Panc1 (cell line): ENCODE measurements at regions not wholly inside any gene's neighbourhood (a gene's known extent, or its start where the extent isn't known, plus 50 kb on each side); places are given as distances from the start of the nearest gene placed in this dataset.
"Not testable (repeated sequence)": the region's sequence is repeated elsewhere in the genome, so short reads cannot be mapped to it uniquely, and the experiment has no call there.

Experiments used
- ATAC-seq: fragments of 200-7000 bp; cut with Tn5 transposase; 2 replicates; pipeline ENCODE4 v1.9.1; 2020; ENCODE audit warnings: mild to moderate bottlenecking, moderate library complexity
- BruUV-seq: library from RNA; stranded (reverse); fragments of 400-500 nt; replicated peaks from 2 replicates; lab custom pipeline; 2021; lab: Mats Ljungman, UMichigan
- CTCF ChIA-PET: fragments of 300-600 bp; sonication (Branson Sonifier 250); formaldehyde crosslinking; loops from one replicate; lab custom pipeline; 2022; ENCODE audit warnings: antibody characterized with exemption; lab: Charles Lee
- POLR2A ChIA-PET: fragments of 300-600 bp; sonication (Branson Sonifier 250); formaldehyde crosslinking; loops from one replicate; lab custom pipeline; 2022; ENCODE audit warnings: antibody characterized with exemption; lab: Charles Lee
- DNase-seq: peaks from one replicate; pipeline ENCODE4 v3.0.0-alpha.2; 2010; ENCODE audit warnings: low read depth, low spot score
- H3K27ac ChIP-seq: 2 replicates; pipeline ENCODE4 v1.5.1; 2011; ENCODE audit warnings: mild to moderate bottlenecking, low read length, inconsistent platforms
- H3K27me3 ChIP-seq: fragments of 200-500 bp; sonication (Bioruptor generic); 2 replicates; pipeline ENCODE4 v1.6.0; 2014; ENCODE audit warnings: low read length, inconsistent platforms; ENCODE audit not compliant: control insufficient read depth, insufficient read depth
- H3K36me3 ChIP-seq: fragments of 200-500 bp; sonication (Bioruptor generic); 2 replicates; pipeline ENCODE4 v1.5.1; 2014; ENCODE audit warnings: inconsistent platforms, mild to moderate bottlenecking, low read length, moderate library complexity; ENCODE audit not compliant: control insufficient read depth, insufficient read depth
- H3K4me1 ChIP-seq: 2 replicates; pipeline ENCODE4 v1.5.1; 2011; ENCODE audit warnings: inconsistent platforms, mild to moderate bottlenecking, low read length, moderate library complexity; ENCODE audit not compliant: control insufficient read depth, insufficient read depth
- H3K4me3 ChIP-seq, 2 experiments: 2 replicates each; pipeline ENCODE4 v1.5.1; 2011 to 2012; ENCODE audit warnings: low read depth in 2 of 2, low read length in 2 of 2, mild to moderate bottlenecking in 2 of 2, inconsistent platforms in 1 of 2, moderate library complexity in 1 of 2
- H3K9me3 ChIP-seq: fragments of 200-500 bp; sonication (Bioruptor generic); 2 replicates; pipeline ENCODE4 v1.5.1; 2014; ENCODE audit warnings: low read depth, mild to moderate bottlenecking, inconsistent platforms, low read length, moderate library complexity; ENCODE audit not compliant: control insufficient read depth, insufficient read depth
- POLR2AphosphoS5 ChIP-seq: IDR thresholded peaks from 2 replicates; pipeline ENCODE4 v1.6.1; 2012; ENCODE audit warnings: mild to moderate bottlenecking, low read depth, low read length, moderate library complexity
- REST ChIP-seq, 2 experiments: IDR thresholded peaks; 2 replicates each; pipeline ENCODE4 v1.6.1; 2011 to 2012; ENCODE audit warnings: low read depth in 2 of 2, control low read depth in 1 of 2, low read length in 1 of 2, mild to moderate bottlenecking in 1 of 2, moderate library complexity in 1 of 2; ENCODE audit not compliant: insufficient read depth in 1 of 2
- SIN3A ChIP-seq: IDR thresholded peaks from 2 replicates; pipeline ENCODE4 v1.6.1; 2012; ENCODE audit warnings: low read depth, mild to moderate bottlenecking, low read length, moderate library complexity, borderline replicate concordance; ENCODE audit not compliant: insufficient read depth
- TCF7L2 ChIP-seq: IDR thresholded peaks from 2 replicates; pipeline ENCODE4 v1.6.1; 2011; ENCODE audit warnings: mild to moderate bottlenecking, low read depth, low read length, inconsistent platforms
- in situ Hi-C: cut with HindIII; loops from 2 replicates; pipeline ENCODE4 v1.10.0; 2016; ENCODE audit warnings: low sequenced_read_pairs, low pct_unique_long_range_greater_than_20kb
- intact Hi-C: fragments of 100-400 bp; cut with micrococcal nuclease; formaldehyde crosslinking; loops from one replicate; pipeline ENCODE4 v1.10.0; 2022; ENCODE audit not compliant: unreplicated experiment
- TF ChIP-seq, protein P1 (sequence below): fragments of 450-650 bp; IDR thresholded peaks from 2 replicates; pipeline ENCODE4 v1.5.1; 2017; ENCODE audit warnings: mild to moderate bottlenecking

DNA sequence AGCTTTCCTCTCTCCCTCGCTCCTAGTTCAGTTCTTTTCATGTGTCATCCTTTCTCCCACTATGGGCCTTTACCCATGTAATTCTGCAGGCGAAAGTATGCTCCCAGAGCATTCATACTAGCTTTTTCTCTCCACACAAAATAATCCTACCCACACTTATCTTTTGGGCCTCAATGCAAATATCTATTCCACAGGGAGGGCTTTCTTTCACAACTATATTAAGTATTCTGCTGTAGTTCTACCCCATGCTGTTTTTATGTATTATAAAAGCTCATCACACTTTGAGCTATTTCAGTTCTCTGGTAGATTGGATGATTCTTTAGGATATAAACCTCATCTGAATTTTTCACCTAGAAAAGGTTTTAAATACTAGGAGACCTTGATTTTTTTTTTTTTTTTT, 774.6 kb upstream of the CRIM1 start:
- POLR2A ChIA-PET: interaction anchor here (0.5 kb wide), 1 partner anchor 1481 kb away, joined by 7 read pairs; no protein-coding TSS in a partner anchor

DNA sequence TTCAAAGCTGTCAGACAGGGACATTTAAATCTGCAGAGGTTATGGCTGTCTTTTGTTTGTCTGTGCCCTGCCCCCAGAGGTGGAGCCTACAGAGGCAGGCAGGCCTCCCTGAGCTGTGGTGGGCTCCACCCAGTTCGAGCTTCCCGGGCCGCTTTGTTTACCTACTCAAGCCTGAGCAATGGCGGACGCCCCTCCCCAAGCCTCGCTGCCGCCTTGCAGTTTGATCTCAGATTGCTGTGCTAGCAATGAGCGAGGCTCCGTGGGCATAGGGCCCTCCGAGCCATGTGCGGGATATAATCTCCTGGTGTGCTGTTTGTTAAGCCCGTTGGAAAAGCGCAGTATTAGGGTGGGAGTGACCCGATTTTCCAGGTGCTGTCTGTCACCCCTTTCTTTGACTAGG, 787.0 kb upstream of the CRIM1 start:
- H3K4me3 ChIP-seq, in situ Hi-C loops, H3K27ac ChIP-seq, H3K4me1 ChIP-seq, BruUV-seq, H3K36me3 ChIP-seq, intact Hi-C loops, ATAC-seq, H3K27me3 ChIP-seq, H3K9me3 ChIP-seq, CTCF ChIA-PET, POLR2A ChIA-PET, DNase-seq: not testable (repeated sequence)

More for the DNA sequence above, 774.6 kb upstream of the CRIM1 start:
- no peaks in the 10 kb centered on the region for H3K27me3 ChIP-seq
- DNase-seq: no peak
- H3K36me3 ChIP-seq: no peaks in the 10 kb centered on the region
- H3K4me1 ChIP-seq: no peaks in the 10 kb centered on the region
- no peak overlapping the region for H3K4me3 ChIP-seq
- no TSS peak for BruUV-seq
- in situ Hi-C loops (no loop called here), intact Hi-C loops (no loop called here)
- ATAC-seq: no peak
- H3K9me3 ChIP-seq: peaks cover 6% of the 10 kb centered on the region
- no peak overlapping the region for H3K27ac ChIP-seq
- CTCF ChIA-PET: no interaction called here
- TF ChIP-seq TCF7L2 (no peak), REST (IDR thresholded peaks at IDR 0.05; ENCODE audit: insufficient read depth in 1 of 2, low read depth in 2 of 2, low read length in 1 of 2) (no peak), POLR2AphosphoS5 (no peak), SIN3A (no peak)
- TF ChIP-seq, protein P1, sequence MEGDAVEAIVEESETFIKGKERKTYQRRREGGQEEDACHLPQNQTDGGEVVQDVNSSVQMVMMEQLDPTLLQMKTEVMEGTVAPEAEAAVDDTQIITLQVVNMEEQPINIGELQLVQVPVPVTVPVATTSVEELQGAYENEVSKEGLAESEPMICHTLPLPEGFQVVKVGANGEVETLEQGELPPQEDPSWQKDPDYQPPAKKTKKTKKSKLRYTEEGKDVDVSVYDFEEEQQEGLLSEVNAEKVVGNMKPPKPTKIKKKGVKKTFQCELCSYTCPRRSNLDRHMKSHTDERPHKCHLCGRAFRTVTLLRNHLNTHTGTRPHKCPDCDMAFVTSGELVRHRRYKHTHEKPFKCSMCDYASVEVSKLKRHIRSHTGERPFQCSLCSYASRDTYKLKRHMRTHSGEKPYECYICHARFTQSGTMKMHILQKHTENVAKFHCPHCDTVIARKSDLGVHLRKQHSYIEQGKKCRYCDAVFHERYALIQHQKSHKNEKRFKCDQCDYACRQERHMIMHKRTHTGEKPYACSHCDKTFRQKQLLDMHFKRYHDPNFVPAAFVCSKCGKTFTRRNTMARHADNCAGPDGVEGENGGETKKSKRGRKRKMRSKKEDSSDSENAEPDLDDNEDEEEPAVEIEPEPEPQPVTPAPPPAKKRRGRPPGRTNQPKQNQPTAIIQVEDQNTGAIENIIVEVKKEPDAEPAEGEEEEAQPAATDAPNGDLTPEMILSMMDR: no peak

- no peak for ATAC-seq
- POLR2A ChIA-PET: no interaction called here
- no peaks in the 10 kb centered on the region for H3K27me3 ChIP-seq
- no peak for DNase-seq
- H3K36me3 ChIP-seq: no peaks in the 10 kb centered on the region
- intact Hi-C loops (no loop called here), in situ Hi-C loops (no loop called here)
- no peak overlapping the region for H3K27ac ChIP-seq
- CTCF ChIA-PET: no interaction called here
- no peak overlapping the region for H3K4me3 ChIP-seq
- no TSS peak for BruUV-seq
- no peak for TF ChIP-seq REST (IDR thresholded peaks at IDR 0.05; ENCODE audit: insufficient read depth in 1 of 2, low read depth in 2 of 2, low read length in 1 of 2)
- TF ChIP-seq, protein P1: no peak
- no peak for TF ChIP-seq POLR2AphosphoS5
- TF ChIP-seq SIN3A: no peak
- no peak for TF ChIP-seq TCF7L2
- no peaks in the 10 kb centered on the region for H3K4me1 ChIP-seq
- no peaks in the 10 kb centered on the region for H3K9me3 ChIP-seq
These were observed 793.1 kb upstream of the CRIM1 start for GRCh38 chr2:35562488-35562887.
